ENCODE measurements at regions not wholly inside any gene's neighbourhood (a gene's known extent, or its start where the extent isn't known, plus 50 kb on each side); places are given as distances from the start of the nearest gene placed in this dataset.

DNA sequence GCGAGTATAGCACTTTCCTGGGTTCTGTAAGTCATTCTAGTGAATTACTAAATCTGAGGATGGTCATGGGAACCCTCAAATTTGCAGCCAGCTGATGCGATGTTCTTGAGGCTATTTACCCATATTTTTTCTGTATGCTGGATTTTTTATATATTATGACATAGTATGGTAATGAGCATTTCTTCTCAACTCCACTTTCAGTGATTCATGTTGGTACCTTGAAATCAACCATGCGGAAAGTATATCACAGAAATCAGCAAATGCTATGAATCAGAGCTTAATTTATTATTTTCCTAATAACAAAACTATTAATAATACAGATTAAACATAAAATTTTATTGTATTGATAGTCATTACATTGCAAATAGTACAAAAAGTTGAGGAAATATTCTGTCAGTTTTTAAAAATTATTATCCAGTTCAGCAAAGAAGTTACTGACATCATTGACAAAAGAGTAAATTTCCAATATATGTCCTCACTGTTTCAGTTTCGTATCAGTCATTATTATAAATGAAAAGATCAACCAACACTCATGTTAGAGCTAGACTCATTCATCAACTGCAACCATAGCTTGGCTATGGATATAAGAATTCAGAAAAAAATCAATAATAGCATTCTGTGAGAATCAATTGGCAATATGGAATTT, 164.3 kb upstream of the SETMAR start:
- no peak for TF ChIP-seq POLR2A (IDR thresholded peaks at IDR 0.05)
- TF ChIP-seq, protein P1, sequence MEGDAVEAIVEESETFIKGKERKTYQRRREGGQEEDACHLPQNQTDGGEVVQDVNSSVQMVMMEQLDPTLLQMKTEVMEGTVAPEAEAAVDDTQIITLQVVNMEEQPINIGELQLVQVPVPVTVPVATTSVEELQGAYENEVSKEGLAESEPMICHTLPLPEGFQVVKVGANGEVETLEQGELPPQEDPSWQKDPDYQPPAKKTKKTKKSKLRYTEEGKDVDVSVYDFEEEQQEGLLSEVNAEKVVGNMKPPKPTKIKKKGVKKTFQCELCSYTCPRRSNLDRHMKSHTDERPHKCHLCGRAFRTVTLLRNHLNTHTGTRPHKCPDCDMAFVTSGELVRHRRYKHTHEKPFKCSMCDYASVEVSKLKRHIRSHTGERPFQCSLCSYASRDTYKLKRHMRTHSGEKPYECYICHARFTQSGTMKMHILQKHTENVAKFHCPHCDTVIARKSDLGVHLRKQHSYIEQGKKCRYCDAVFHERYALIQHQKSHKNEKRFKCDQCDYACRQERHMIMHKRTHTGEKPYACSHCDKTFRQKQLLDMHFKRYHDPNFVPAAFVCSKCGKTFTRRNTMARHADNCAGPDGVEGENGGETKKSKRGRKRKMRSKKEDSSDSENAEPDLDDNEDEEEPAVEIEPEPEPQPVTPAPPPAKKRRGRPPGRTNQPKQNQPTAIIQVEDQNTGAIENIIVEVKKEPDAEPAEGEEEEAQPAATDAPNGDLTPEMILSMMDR (IDR thresholded peaks at IDR 0.05) = no peak

Measured in body of pancreas (tissue), 4 donors.